Ovary (tissue), 3 donors: ENCODE measurements at regions not wholly inside any gene's neighbourhood (a gene's known extent, or its start where the extent isn't known, plus 50 kb on each side); places are given as distances from the start of the nearest gene placed in this dataset.

Experiments used
- CTCF ChIP-seq, 3 donors: fragments of 450-650 bp in 2 of 3; fragments of 200-600 bp in 1 of 3; IDR thresholded peaks; one replicate each; pipeline versions ENCODE4 v1.5.1 to v1.8.0; 2016 to 2022; ENCODE audit warnings: antibody characterized with exemption in 3 of 3, mild to moderate bottlenecking in 1 of 3
- EP300 ChIP-seq: sonication (generic); formaldehyde crosslinking; IDR thresholded peaks from one replicate; pipeline ENCODE4 v1.6.1; 2017; ENCODE audit warnings: antibody characterized with exemption
- POLR2A ChIP-seq: fragments of 450-650 bp; IDR thresholded peaks from one replicate; pipeline ENCODE4 v1.6.1; 2017; ENCODE audit warnings: antibody characterized with exemption, mild to moderate bottlenecking, moderate library complexity
- donor health status: DM: no; HTN: no; CAD: no.

- TF ChIP-seq CTCF (IDR thresholded peaks at IDR 0.05) (no peak), EP300 (no peak), POLR2A (no peak)
Measured at GRCh38 chr4:124202099-124202498, 510.4 kb downstream of the ANKRD50 start.
